HEK293 (cell line): ENCODE measurements at regions not wholly inside any gene's neighbourhood (a gene's known extent, or its start where the extent isn't known, plus 50 kb on each side); places are given as distances from the start of the nearest gene placed in this dataset.

ENCODE experiments used
- CTCF ChIA-PET: fragments of 350-600 bp; formaldehyde crosslinking; extraction: SDS; loops from one replicate; lab custom pipeline; 2021; ENCODE audit warnings: antibody characterized with exemption; lab: Yijun Ruan, JAX
- POLR2A ChIA-PET: fragments of 300-600 bp; formaldehyde crosslinking; extraction: SDS; loops from one replicate; lab custom pipeline; 2020; ENCODE audit warnings: antibody characterized with exemption, inconsistent platforms; lab: Yijun Ruan, JAX
- H3K27ac ChIP-seq: fragments of 200-500 bp; sonication (Bioruptor generic); 2 replicates; pipeline ENCODE4 v1.5.1; 2014; ENCODE audit warnings: low read depth, low read length, control low read depth, inconsistent platforms; ENCODE audit errors: extremely low read depth
- H3K36me3 ChIP-seq, 2 experiments: fragments of 200-500 bp in 1 of 2; sonication (Bioruptor generic) in 1 of 2; 1 replicate in 1 of 2; 2 replicates in 1 of 2; pipeline ENCODE4 v1.5.1; 2014 to 2017; ENCODE audit warnings: inconsistent platforms in 2 of 2, low read length in 2 of 2; ENCODE audit not compliant: control insufficient read depth in 2 of 2, insufficient read depth in 1 of 2
- H3K4me1 ChIP-seq: fragments of 200-500 bp; sonication (Bioruptor generic); 2 replicates; pipeline ENCODE4 v1.5.1; 2014; ENCODE audit warnings: mild to moderate bottlenecking, low read length, inconsistent platforms; ENCODE audit not compliant: control insufficient read depth, insufficient read depth
- H3K4me3 ChIP-seq: 2 replicates; pipeline ENCODE4 v1.5.1; 2011; ENCODE audit warnings: low read depth, mild to moderate bottlenecking, control low read depth, low read length, moderate library complexity
- H3K9me3 ChIP-seq: fragments of 200-500 bp; sonication (Bioruptor generic); 2 replicates; pipeline ENCODE4 v1.5.1; 2014; ENCODE audit warnings: low read depth, low read length, inconsistent platforms; ENCODE audit not compliant: control insufficient read depth, insufficient read depth
- HOXA7 ChIP-seq: sonication (generic); formaldehyde crosslinking; IDR thresholded peaks from 2 replicates; pipeline ENCODE4 v1.8.1; 2022; ENCODE audit warnings: missing genetic modification reagents, borderline replicate concordance
- KLF17 ChIP-seq: fragments of 450-650 bp; formaldehyde crosslinking; IDR thresholded peaks from 2 replicates; pipeline ENCODE4 v1.5.1; 2016; ENCODE audit warnings: missing biosample characterization, missing genetic modification characterization
- PBX3 ChIP-seq: sonication (generic); formaldehyde crosslinking; IDR thresholded peaks from 2 replicates; pipeline ENCODE4 v1.8.1; 2022; ENCODE audit warnings: mild to moderate bottlenecking, moderate library complexity, missing genetic modification reagents
- REST ChIP-seq: fragments of 450-650 bp; formaldehyde crosslinking; IDR thresholded peaks from 2 replicates; pipeline ENCODE4 v1.5.1; 2016; ENCODE audit warnings: missing biosample characterization, missing genetic modification characterization
- ZBTB10 ChIP-seq: fragments of 450-650 bp; formaldehyde crosslinking; IDR thresholded peaks from 2 replicates; pipeline ENCODE4 v1.5.1; 2016; ENCODE audit warnings: missing biosample characterization, missing genetic modification characterization
- ZBTB17 ChIP-seq: fragments of 450-650 bp; formaldehyde crosslinking; IDR thresholded peaks from 2 replicates; pipeline ENCODE4 v1.5.1; 2016; ENCODE audit warnings: missing biosample characterization, missing genetic modification characterization
- ZNF169 ChIP-seq: fragments of 450-650 bp; formaldehyde crosslinking; IDR thresholded peaks from 2 replicates; pipeline ENCODE4 v1.5.1; 2016; ENCODE audit warnings: missing biosample characterization, missing genetic modification characterization
- ZNF280C ChIP-seq: fragments of 450-650 bp; formaldehyde crosslinking; IDR thresholded peaks from 2 replicates; pipeline ENCODE4 v1.5.1; 2016; ENCODE audit warnings: missing biosample characterization, missing genetic modification characterization
- ZNF394 ChIP-seq: fragments of 450-650 bp; formaldehyde crosslinking; IDR thresholded peaks from 2 replicates; pipeline ENCODE4 v1.5.1; 2016; ENCODE audit warnings: missing biosample characterization, missing genetic modification characterization, mild to moderate bottlenecking, moderate library complexity, borderline replicate concordance
- ZNF416 ChIP-seq: fragments of 450-650 bp; formaldehyde crosslinking; IDR thresholded peaks from 2 replicates; pipeline ENCODE4 v1.5.1; 2016; ENCODE audit warnings: missing biosample characterization, missing genetic modification characterization
- ZNF600 ChIP-seq: fragments of 450-650 bp; formaldehyde crosslinking; IDR thresholded peaks from 2 replicates; pipeline ENCODE4 v1.5.1; 2016; ENCODE audit warnings: missing biosample characterization, missing genetic modification characterization
- ZNF658 ChIP-seq: fragments of 450-650 bp; formaldehyde crosslinking; IDR thresholded peaks from 2 replicates; pipeline ENCODE4; 2016; ENCODE audit warnings: missing biosample characterization, missing genetic modification characterization
- ZNF791 ChIP-seq: fragments of 450-650 bp; formaldehyde crosslinking; IDR thresholded peaks from 2 replicates; pipeline ENCODE4 v1.5.1; 2016; ENCODE audit warnings: missing biosample characterization, missing genetic modification characterization
- ZSCAN4 ChIP-seq: fragments of 450-650 bp; formaldehyde crosslinking; IDR thresholded peaks from 2 replicates; pipeline ENCODE4 v1.5.1; 2017; ENCODE audit warnings: missing biosample characterization, missing genetic modification characterization
- TF ChIP-seq, protein P1 (sequence below): fragments of 450-650 bp; formaldehyde crosslinking; IDR thresholded peaks from 2 replicates; pipeline ENCODE4 v1.5.1; 2016; ENCODE audit warnings: missing biosample characterization, missing genetic modification characterization

GRCh38 chr3:14598143-14598569, 53.4 kb upstream of the CCDC174 start (continued):
- TF ChIP-seq, protein P1, sequence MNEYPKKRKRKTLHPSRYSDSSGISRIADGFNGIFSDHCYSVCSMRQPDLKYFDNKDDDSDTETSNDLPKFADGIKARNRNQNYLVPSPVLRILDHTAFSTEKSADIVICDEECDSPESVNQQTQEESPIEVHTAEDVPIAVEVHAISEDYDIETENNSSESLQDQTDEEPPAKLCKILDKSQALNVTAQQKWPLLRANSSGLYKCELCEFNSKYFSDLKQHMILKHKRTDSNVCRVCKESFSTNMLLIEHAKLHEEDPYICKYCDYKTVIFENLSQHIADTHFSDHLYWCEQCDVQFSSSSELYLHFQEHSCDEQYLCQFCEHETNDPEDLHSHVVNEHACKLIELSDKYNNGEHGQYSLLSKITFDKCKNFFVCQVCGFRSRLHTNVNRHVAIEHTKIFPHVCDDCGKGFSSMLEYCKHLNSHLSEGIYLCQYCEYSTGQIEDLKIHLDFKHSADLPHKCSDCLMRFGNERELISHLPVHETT, result no peak
- TF ChIP-seq HOXA7 (no peak), ZBTB10 (tag by site-specific recombination) (no peak), ZNF658 (no peak), ZNF280C (no peak), PBX3 (CRISPR knock-in tag) (no peak), REST (tag by site-specific recombination) (peak; percentile 100), ZNF600 (peak; percentile 83), ZBTB17 (tag by site-specific recombination) (no peak; the same call in 1 of the 2 replicates), ZNF791 (tag by site-specific recombination) (no peak), ZNF394 (no peak)

- Histone ChIP-seq H3K9me3 (no peaks in the 10 kb centered on the region), H3K4me1 (no peaks in the 10 kb centered on the region), H3K36me3 (no peaks in the 10 kb centered on the region), H3K4me3 (no peak overlapping the region), H3K27ac (no peak overlapping the region)
- ChIA-PET POLR2A (no interaction called here), CTCF (no interaction called here)
- no peak for TF ChIP-seq KLF17
- TF ChIP-seq ZNF416 (tag by site-specific recombination), result no peak
- TF ChIP-seq ZSCAN4 (tag by site-specific recombination), result peak; percentile 90
- TF ChIP-seq ZNF169 (tag by site-specific recombination), result no peak
These were observed 52.1 kb upstream of the CCDC174 start for GRCh38 chr3:14599488-14599887.
